Adipocyte (in vitro differentiated cells): ENCODE measurements at regions not wholly inside any gene's neighbourhood (a gene's known extent, or its start where the extent isn't known, plus 50 kb on each side); places are given as distances from the start of the nearest gene placed in this dataset.
"Not testable (repeated sequence)": the region's sequence is repeated elsewhere in the genome, so short reads cannot be mapped to it uniquely, and the experiment has no call there.

Experiments
- DNase-seq: peaks from one replicate; pipeline ENCODE4 v3.0.0-alpha.2; 2015; ENCODE audit warnings: low read depth
- H3K27me3 ChIP-seq: replicated peaks from 2 replicates; pipeline ENCODE4 v1.7.0; 2013; ENCODE audit warnings: mild to moderate bottlenecking, low read length, moderate library complexity; ENCODE audit not compliant: control insufficient read depth, insufficient read depth
- H3K36me3 ChIP-seq: 2 replicates; pipeline ENCODE4 v1.7.0; 2013; ENCODE audit warnings: low read length, mild to moderate bottlenecking, moderate library complexity; ENCODE audit not compliant: control insufficient read depth, insufficient read depth, severe bottlenecking
- H3K4me1 ChIP-seq: 2 replicates; pipeline ENCODE4 v1.7.0; 2013; ENCODE audit warnings: mild to moderate bottlenecking, low read length, moderate library complexity; ENCODE audit not compliant: control insufficient read depth, insufficient read depth
- H3K4me3 ChIP-seq: 2 replicates; pipeline ENCODE4 v1.7.0; 2013; ENCODE audit warnings: mild to moderate bottlenecking, low read length, moderate library complexity
- H3K9ac ChIP-seq: 2 replicates; pipeline ENCODE4 v1.7.0; 2013; ENCODE audit warnings: mild to moderate bottlenecking, low read length, moderate library complexity
- H3K9me3 ChIP-seq: 2 replicates; pipeline ENCODE4 v1.7.0; 2013; ENCODE audit warnings: mild to moderate bottlenecking, low read length, moderate library complexity; ENCODE audit not compliant: control insufficient read depth

- Histone ChIP-seq H3K9me3 (no peaks in the 10 kb centered on the region), H3K27me3 (no peaks in the 10 kb centered on the region), H3K9ac (no peak overlapping the region), H3K36me3 (no peaks in the 10 kb centered on the region), H3K4me3 (no peak overlapping the region), H3K4me1 (peaks cover 25% of the 10 kb centered on the region)
- DNase-seq = peak; percentile 59
Observed at GRCh38 chr3:150239766-150240165, 168.3 kb upstream of the TSC22D2 start.

GRCh38 chr3:150238995-150239619 lies 169.0 kb upstream of the TSC22D2 start:
- Histone ChIP-seq H3K27me3 (no peaks in the 10 kb centered on the region), H3K4me3 (no peak overlapping the region), H3K36me3 (no peaks in the 10 kb centered on the region), H3K4me1 (peaks cover 25% of the 10 kb centered on the region), H3K9ac (no peak overlapping the region), H3K9me3 (no peaks in the 10 kb centered on the region)
- peak; percentile 29 for DNase-seq

- Histone ChIP-seq H3K4me1 (peaks cover 32% of the 10 kb centered on the region), H3K27me3 (no peaks in the 10 kb centered on the region), H3K36me3 (no peaks in the 10 kb centered on the region), H3K9ac (no peak overlapping the region), H3K9me3 (no peaks in the 10 kb centered on the region), H3K4me3 (no peak overlapping the region)
- no peak for DNase-seq
Observed at GRCh38 chr3:150238048-150238802, 169.9 kb upstream of the TSC22D2 start.

DNA sequence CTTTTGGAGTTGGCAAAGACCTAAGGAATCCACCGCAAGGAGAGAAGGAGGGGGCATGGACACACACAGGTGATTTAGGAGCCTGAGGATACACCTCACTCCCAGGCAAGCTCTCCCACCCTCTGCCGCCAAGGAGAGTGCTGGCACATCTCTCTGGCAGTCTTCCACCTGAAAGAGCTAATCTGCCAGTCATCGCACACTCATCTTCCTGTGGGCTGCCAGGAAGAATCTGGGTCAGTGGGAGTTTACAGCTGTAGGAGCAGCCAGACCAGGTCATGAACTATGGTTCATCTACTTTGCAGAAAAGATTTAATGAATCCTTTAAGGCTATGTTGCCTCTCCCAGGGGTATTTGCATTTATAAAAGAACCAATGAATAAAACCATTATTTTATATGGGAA lies 170.6 kb upstream of the TSC22D2 start:
- Histone ChIP-seq H3K9me3 (no peaks in the 10 kb centered on the region), H3K36me3 (no peaks in the 10 kb centered on the region), H3K4me1 (peaks cover 37% of the 10 kb centered on the region), H3K4me3 (no peak overlapping the region), H3K27me3 (no peaks in the 10 kb centered on the region), H3K9ac (no peak overlapping the region)
- no peak for DNase-seq

DNA sequence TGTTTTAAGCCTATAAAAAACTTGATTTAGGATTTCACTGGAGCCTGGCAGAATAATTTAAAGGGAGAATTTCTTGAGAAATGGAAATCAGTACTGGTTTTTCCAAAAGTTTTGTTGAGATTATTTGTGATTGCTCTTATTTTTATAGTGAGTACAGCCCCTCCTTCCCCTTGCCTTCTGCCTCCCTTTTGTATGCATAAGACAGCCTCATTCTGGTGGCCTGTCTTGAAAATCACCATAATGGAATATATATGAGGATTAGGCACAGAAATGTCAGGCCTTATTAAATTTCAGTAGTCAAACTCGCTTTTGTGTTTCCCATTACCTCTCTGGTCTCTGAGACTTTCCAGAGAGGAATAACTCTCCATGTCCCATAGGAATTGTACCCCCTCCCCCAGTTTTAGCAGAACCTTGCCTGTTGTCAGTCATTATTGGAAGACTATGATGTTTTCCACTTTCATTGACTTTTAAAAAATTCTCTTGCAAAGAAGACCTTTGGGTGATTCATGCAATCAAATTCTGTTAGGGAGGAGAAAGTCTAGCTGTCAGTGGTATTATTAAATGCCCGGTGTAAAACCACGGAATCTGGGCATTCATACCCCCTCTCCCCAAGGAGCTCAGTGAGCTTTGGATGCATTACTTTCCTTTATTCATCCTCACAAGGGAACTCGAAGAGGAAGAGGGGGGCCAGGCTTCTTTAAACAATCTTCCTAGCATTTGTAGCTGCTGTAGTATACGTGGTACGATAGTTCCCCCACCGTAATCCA lies 171.6 kb upstream of the TSC22D2 start:
- peak; percentile 54 for DNase-seq
- Histone ChIP-seq H3K36me3 (no peaks in the 10 kb centered on the region), H3K4me1 (peaks cover 37% of the 10 kb centered on the region), H3K9ac (peak overlapping the region; percentile 74), H3K27me3 (no peaks in the 10 kb centered on the region), H3K4me3 (no peak overlapping the region), H3K9me3 (no peaks in the 10 kb centered on the region)

GRCh38 chr3:150235799-150236198 lies 172.3 kb upstream of the TSC22D2 start:
- DNase-seq = peak; percentile 70

DNA sequence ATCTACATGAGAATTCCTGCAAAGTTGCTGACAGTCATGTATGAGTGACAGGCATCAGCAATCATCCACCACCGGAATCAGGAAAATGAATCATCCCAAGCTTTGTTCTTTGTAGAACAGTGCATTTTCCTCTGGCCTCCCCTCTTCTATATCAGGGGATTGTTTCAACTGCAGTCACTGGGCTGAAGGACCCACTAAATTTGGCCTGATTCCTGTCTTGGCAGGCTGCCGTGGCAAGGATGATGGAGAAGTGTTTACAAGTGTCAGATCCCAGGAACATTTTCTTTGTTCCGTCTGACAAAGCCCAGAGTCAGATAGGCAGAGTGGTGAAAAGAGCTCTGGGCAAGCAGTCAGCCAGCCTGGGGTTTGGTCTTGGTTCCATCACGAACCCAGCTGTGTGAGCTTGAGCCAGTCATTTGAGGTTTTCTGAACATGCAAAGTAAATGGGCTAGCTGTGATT lies 175.1 kb upstream of the TSC22D2 start:
- DNase-seq = no peak
- Histone ChIP-seq H3K4me3 (no peak overlapping the region), H3K4me1 (peaks cover 37% of the 10 kb centered on the region), H3K9ac (no peak overlapping the region), H3K27me3 (no peaks in the 10 kb centered on the region), H3K36me3 (no peaks in the 10 kb centered on the region), H3K9me3 (no peaks in the 10 kb centered on the region)

More at GRCh38 chr3:150235799-150236198, 172.3 kb upstream of the TSC22D2 start:
- Histone ChIP-seq H3K9me3 (no peaks in the 10 kb centered on the region), H3K4me1 (peaks cover 37% of the 10 kb centered on the region), H3K36me3 (no peaks in the 10 kb centered on the region), H3K27me3 (no peaks in the 10 kb centered on the region), H3K9ac (peak overlapping the region; percentile 74), H3K4me3 (no peak overlapping the region)

- no peak for DNase-seq
- Histone ChIP-seq H3K27me3 (no peaks in the 10 kb centered on the region), H3K9ac (no peak overlapping the region), H3K9me3 (no peaks in the 10 kb centered on the region), H3K4me3 (no peak overlapping the region), H3K36me3 (no peaks in the 10 kb centered on the region), H3K4me1 (peaks cover 17% of the 10 kb centered on the region)
Observed at GRCh38 chr3:150230037-150230436, 178.1 kb upstream of the TSC22D2 start.

GRCh38 chr3:150228626-150229025 lies 179.5 kb upstream of the TSC22D2 start:
- H3K4me1 ChIP-seq = peaks cover 14% of the 10 kb centered on the region
- not testable (repeated sequence) for H3K36me3 ChIP-seq, H3K4me3 ChIP-seq, H3K9me3 ChIP-seq, H3K27me3 ChIP-seq, DNase-seq, H3K9ac ChIP-seq

DNA sequence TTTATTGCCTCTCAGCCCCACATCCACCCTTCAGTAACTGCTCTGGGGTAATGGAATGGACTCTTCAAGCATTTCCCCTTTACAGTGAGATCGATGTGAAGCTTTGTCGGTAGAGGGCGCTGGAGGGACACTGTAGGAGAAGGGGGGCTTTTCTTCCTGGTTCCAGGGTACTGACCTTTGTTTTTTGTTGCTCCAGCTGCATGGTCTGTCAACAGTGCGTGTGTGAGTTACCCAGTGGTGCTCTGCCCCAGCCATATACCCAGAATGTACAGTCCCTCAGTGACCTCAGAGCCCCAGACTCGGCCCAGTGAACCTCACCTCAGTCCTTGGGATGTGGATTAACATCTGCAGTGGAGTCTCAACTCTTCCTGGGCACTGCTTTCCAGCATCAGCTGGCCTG lies 180.3 kb upstream of the TSC22D2 start:
- H3K9ac ChIP-seq = no peak overlapping the region
- no peaks in the 10 kb centered on the region for H3K9me3 ChIP-seq
- H3K4me1 ChIP-seq = peaks cover 6% of the 10 kb centered on the region
- no peak overlapping the region for H3K4me3 ChIP-seq
- no peaks in the 10 kb centered on the region for H3K36me3 ChIP-seq
- peaks cover 4% of the 10 kb centered on the region for H3K27me3 ChIP-seq
- peak; percentile 84 for DNase-seq

GRCh38 chr3:150225986-150226385 lies 182.1 kb upstream of the TSC22D2 start:
- peak overlapping the region; percentile 43 for H3K4me3 ChIP-seq
- no peaks in the 10 kb centered on the region for H3K36me3 ChIP-seq
- DNase-seq = no peak
- H3K9ac ChIP-seq = peak overlapping the region; percentile 5
- no peaks in the 10 kb centered on the region for H3K9me3 ChIP-seq
- peaks cover 4% of the 10 kb centered on the region for H3K27me3 ChIP-seq
- H3K4me1 ChIP-seq = peaks cover 5% of the 10 kb centered on the region
